ENCODE measurements at regions not wholly inside any gene's neighbourhood (a gene's known extent, or its start where the extent isn't known, plus 50 kb on each side); places are given as distances from the start of the nearest gene placed in this dataset.
A peak's percentile ranks its signal among the peaks of the same experiment; 100 is the strongest.

- TF ChIP-seq CTCF (IDR thresholded peaks at IDR 0.05), result no peak
- TF ChIP-seq POLR2A (IDR thresholded peaks at IDR 0.05), result no peak
- 77% methylated on average over 11 of the region's 15 CpGs for WGBS (ENCODE audit: insufficient coverage, low coverage, low lambda C conversion rate, missing lambda C conversion rate)
- intact Hi-C loops (cut with DNase I), result no loop called here
- ATAC-seq (no peak), DNase-seq (no peak)
- no peak overlapping the region for H3K4me3 ChIP-seq
- no peak overlapping the region for H3K27ac ChIP-seq
- H3K27me3 ChIP-seq, result no peaks in the 10 kb centered on the region
- no peaks in the 10 kb centered on the region for H3K9me3 ChIP-seq
- H3K4me1 ChIP-seq, result no peaks in the 10 kb centered on the region
- no peaks in the 10 kb centered on the region for H3K36me3 ChIP-seq
Observed at GRCh38 chr16:27723711-27724481, 174.0 kb downstream of the KATNIP start.

- DNase-seq, result peak in 1 of 3 donors; percentile 73
- H3K27me3 ChIP-seq, result no peaks in the 10 kb centered on the region
- 16% methylated on average over 5 of the region's 8 CpGs for WGBS (ENCODE audit: insufficient coverage, low coverage, low lambda C conversion rate, missing lambda C conversion rate)
- H3K4me3 ChIP-seq, result no peak overlapping the region
- no peaks in the 10 kb centered on the region for H3K9me3 ChIP-seq
- no peaks in the 10 kb centered on the region for H3K36me3 ChIP-seq
- intact Hi-C loops (cut with DNase I), result no loop called here
- ATAC-seq, result peak; percentile 64 to 93 (median 72)
- TF ChIP-seq POLR2A (IDR thresholded peaks at IDR 0.05) (no peak), CTCF (IDR thresholded peaks at IDR 0.05) (no peak)
- no peaks in the 10 kb centered on the region for H3K4me1 ChIP-seq
- no peak overlapping the region for H3K27ac ChIP-seq
Observed at GRCh38 chr16:27724482-27725235, 174.7 kb downstream of the KATNIP start.

GRCh38 chr16:27725236-27726000 lies 175.5 kb downstream of the KATNIP start:
- ATAC-seq (no peak), DNase-seq (peak in 1 of 3 donors; percentile 12)
- Histone ChIP-seq H3K4me3 (no peak overlapping the region), H3K4me1 (no peaks in the 10 kb centered on the region), H3K27me3 (no peaks in the 10 kb centered on the region), H3K27ac (no peak overlapping the region), H3K9me3 (no peaks in the 10 kb centered on the region), H3K36me3 (no peaks in the 10 kb centered on the region)
- TF ChIP-seq POLR2A (IDR thresholded peaks at IDR 0.05), result no peak
- no peak for TF ChIP-seq CTCF (IDR thresholded peaks at IDR 0.05)
- WGBS (ENCODE audit: insufficient coverage, low coverage, low lambda C conversion rate, missing lambda C conversion rate), result 92% methylated on average over 8 of the region's 15 CpGs
- intact Hi-C loops (cut with DNase I), result no loop called here

- H3K27me3 ChIP-seq, result no peaks in the 10 kb centered on the region
- no peaks in the 10 kb centered on the region for H3K9me3 ChIP-seq
- ATAC-seq, result peak in 1 of 4 donors; percentile 35
- H3K4me3 ChIP-seq, result no peak overlapping the region
- no peaks in the 10 kb centered on the region for H3K36me3 ChIP-seq
- H3K4me1 ChIP-seq, result no peaks in the 10 kb centered on the region
- WGBS (ENCODE audit: insufficient coverage, low coverage, low lambda C conversion rate, missing lambda C conversion rate), result 83% methylated on average over 5 of the region's 11 CpGs
- intact Hi-C loops (cut with DNase I), result no loop called here
- no peak for DNase-seq
- no peak overlapping the region for H3K27ac ChIP-seq
- TF ChIP-seq CTCF (IDR thresholded peaks at IDR 0.05) (no peak), POLR2A (IDR thresholded peaks at IDR 0.05) (no peak)
Observed at GRCh38 chr16:27726621-27727261, 176.8 kb downstream of the KATNIP start.
